AG04449 (cell line): ENCODE measurements at regions not wholly inside any gene's neighbourhood (a gene's known extent, or its start where the extent isn't known, plus 50 kb on each side); places are given as distances from the start of the nearest gene placed in this dataset.

Experiments used
- CTCF ChIA-PET: fragments of 350-600 bp; formaldehyde crosslinking; extraction: SDS; loops from one replicate; lab custom pipeline; 2021; ENCODE audit warnings: antibody characterized with exemption; lab: Yijun Ruan, JAX
- POLR2A ChIA-PET: fragments of 400-600, 350-600 bp; formaldehyde crosslinking; extraction: SDS; loops from one replicate; lab custom pipeline; 2020; ENCODE audit warnings: antibody characterized with exemption, inconsistent platforms; lab: Yijun Ruan, JAX
- DNase-seq: peaks from one replicate; pipeline ENCODE4 v3.0.0-alpha.2; 2010; ENCODE audit warnings: low read depth, low spot score
- H3K4me3 ChIP-seq: 2 replicates; pipeline ENCODE4 v1.5.1; 2011; ENCODE audit warnings: low read depth, mild to moderate bottlenecking, control low read depth, low read length
- TF ChIP-seq, protein P1 (sequence below): IDR thresholded peaks from one replicate; pipeline ENCODE4 v1.5.1; 2011; ENCODE audit warnings: mild to moderate bottlenecking, moderate library complexity, low read length, control low read depth, inconsistent platforms; ENCODE audit not compliant: insufficient read depth; ENCODE audit errors: missing control alignments

- ChIA-PET POLR2A (no interaction called here), CTCF (no interaction called here)
- TF ChIP-seq, protein P1, sequence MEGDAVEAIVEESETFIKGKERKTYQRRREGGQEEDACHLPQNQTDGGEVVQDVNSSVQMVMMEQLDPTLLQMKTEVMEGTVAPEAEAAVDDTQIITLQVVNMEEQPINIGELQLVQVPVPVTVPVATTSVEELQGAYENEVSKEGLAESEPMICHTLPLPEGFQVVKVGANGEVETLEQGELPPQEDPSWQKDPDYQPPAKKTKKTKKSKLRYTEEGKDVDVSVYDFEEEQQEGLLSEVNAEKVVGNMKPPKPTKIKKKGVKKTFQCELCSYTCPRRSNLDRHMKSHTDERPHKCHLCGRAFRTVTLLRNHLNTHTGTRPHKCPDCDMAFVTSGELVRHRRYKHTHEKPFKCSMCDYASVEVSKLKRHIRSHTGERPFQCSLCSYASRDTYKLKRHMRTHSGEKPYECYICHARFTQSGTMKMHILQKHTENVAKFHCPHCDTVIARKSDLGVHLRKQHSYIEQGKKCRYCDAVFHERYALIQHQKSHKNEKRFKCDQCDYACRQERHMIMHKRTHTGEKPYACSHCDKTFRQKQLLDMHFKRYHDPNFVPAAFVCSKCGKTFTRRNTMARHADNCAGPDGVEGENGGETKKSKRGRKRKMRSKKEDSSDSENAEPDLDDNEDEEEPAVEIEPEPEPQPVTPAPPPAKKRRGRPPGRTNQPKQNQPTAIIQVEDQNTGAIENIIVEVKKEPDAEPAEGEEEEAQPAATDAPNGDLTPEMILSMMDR: no peak
- DNase-seq: no peak
- H3K4me3 ChIP-seq: no peak overlapping the region
Measured at GRCh38 chrX:65610481-65610880, 57.0 kb upstream of the MSN start.

- DNase-seq: no peak
- TF ChIP-seq, protein P1: no peak
- ChIA-PET CTCF (no interaction called here), POLR2A (no interaction called here)
- H3K4me3 ChIP-seq: no peak overlapping the region
Measured at GRCh38 chrX:65610040-65610439, 57.4 kb upstream of the MSN start.

DNA sequence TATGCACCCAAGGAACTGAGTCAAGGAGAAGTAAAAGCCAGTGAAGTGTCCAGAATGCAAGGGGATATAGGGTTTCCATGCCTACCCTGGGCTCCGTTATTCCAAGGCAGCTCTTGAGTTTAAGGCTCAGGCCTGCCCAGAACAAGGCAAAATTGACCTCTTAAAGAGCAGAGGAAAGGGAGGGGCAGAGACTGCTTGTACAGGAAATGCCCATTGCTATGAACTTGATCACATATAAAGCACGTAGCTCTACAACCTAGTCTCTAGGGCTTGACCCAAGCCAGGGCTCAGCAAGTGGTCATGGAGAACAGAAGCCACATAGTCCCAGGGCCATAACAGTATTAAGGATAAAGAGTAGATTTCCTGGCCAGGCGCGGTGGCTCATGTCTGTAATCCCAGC lies 58.2 kb upstream of the MSN start:
- CTCF ChIA-PET: interaction anchor here (1.3 kb wide), 1 partner anchor 35 kb away, joined by 4 read pairs; no protein-coding TSS in a partner anchor

DNA sequence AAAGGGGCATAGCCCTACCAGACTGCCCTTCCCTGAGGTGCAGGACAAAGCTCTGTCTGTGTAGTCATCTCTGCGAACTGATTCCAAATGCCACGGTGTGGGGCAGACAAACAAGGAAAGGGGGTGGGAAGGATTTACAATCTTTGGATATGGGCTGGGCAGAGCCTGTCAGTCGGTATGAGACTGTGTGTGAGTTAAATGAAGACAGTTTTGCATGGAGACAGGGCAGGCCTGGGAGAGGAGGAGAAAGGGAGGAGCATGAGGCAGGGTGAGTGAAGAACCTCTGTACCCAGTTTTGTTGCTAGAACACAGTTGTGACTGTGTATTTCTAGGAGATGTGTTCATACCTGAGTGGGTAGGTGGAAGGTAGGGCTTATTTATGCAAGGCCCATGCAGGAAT lies 59.4 kb upstream of the MSN start:
- ChIA-PET POLR2A (no interaction called here), CTCF (interaction anchor here (1.0 kb wide), 1 partner anchor 14 kb away, joined by 3 read pairs; no protein-coding TSS in a partner anchor)
- TF ChIP-seq, protein P1: no peak
- no peak for DNase-seq
- no peak overlapping the region for H3K4me3 ChIP-seq

More for the DNA sequence above, 58.2 kb upstream of the MSN start:
- TF ChIP-seq, protein P1: no peak
- POLR2A ChIA-PET: interaction anchor here (0.6 kb wide), 1 partner anchor 13 kb away, joined by 11 read pairs; no protein-coding TSS in a partner anchor
- DNase-seq: no peak
- H3K4me3 ChIP-seq: no peak overlapping the region

DNA sequence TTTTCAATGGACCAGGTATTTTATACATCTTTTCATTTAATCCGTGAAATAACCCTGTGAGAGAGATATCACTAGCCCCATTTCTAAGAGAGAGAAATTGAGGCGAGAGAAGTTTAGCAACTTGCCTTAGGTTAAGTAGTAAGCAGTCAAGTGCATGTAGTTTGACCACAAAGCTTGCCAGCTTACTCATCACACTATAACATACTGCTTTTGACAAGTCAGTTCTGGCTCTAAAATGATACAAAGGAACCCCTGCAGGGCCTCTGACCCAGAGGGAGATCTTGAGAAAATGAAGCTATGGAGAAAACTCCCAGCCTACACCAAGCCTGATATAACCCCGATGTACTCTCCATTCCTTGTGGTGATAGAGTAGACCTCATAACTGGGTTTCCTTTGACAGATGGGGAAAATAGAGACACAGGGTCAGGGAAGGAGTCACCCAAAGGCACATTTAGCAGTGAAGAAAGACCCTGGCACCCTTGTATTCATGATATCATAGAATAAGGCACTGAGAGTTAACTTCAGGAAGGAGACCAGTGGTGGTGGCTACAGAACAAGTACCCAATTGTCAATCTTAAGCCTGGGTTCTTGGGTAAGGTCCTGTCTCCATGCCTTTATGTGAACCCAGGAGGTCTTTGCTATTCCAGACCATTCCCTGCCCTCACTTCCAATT lies 60.2 kb upstream of the MSN start:
- ChIA-PET CTCF (interaction anchor here (0.7 kb wide), 1 partner anchor 11 kb away, joined by 3 read pairs; no protein-coding TSS in a partner anchor), POLR2A (no interaction called here)
- no peak for DNase-seq
- H3K4me3 ChIP-seq: no peak overlapping the region
- TF ChIP-seq, protein P1: no peak

DNA sequence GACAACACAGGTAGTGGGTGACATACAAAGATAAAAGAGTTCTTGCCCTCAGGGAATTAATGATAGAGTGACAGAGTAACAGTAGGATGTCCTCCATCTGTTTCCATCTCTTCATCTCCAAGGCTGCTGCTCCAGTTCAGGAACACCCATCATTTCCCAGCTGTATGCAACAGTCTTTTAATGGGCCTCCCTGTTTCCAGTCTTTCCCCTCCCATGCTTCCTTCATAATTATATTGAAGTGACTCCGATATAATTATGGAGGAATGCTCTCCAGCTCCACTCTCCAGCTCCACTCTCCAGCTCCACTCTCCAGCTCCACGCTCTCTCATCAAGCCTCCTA lies 65.3 kb upstream of the MSN start:
- H3K4me3 ChIP-seq: no peak overlapping the region
- DNase-seq: no peak
- ChIA-PET POLR2A (interaction anchor here (1.7 kb wide), 1 partner anchor 66 kb away, joined by 3 read pairs; no protein-coding TSS in a partner anchor), CTCF (no interaction called here)
- TF ChIP-seq, protein P1: no peak
